SK-N-SH (cell line): ENCODE measurements at regions not wholly inside any gene's neighbourhood (a gene's known extent, or its start where the extent isn't known, plus 50 kb on each side); places are given as distances from the start of the nearest gene placed in this dataset.

Experiments used
- CTCF ChIA-PET: fragments of 300-600, 350-600 bp; formaldehyde crosslinking; extraction: SDS; loops from one replicate; lab custom pipeline; 2021; lab: Yijun Ruan, JAX
- POLR2A ChIA-PET: fragments of 350-600 bp; sonication (Branson Sonifier 250); formaldehyde crosslinking; extraction: SDS; loops from one replicate; lab custom pipeline; 2020; ENCODE audit warnings: antibody characterized with exemption, inconsistent platforms; lab: Yijun Ruan, JAX
- DNase-seq: peaks from one replicate; pipeline ENCODE4 v3.0.0; 2012
- H2AFZ ChIP-seq: fragments of 200-600 bp; sonication (generic); 2 replicates; pipeline ENCODE4 v1.8.1; 2016; ENCODE audit warnings: antibody characterized with exemption, mild to moderate bottlenecking, low read depth
- H3F3A ChIP-seq: fragments of 200-600 bp; sonication (generic); replicated peaks from 2 replicates; pipeline ENCODE3; 2016; ENCODE audit warnings: antibody characterized with exemption, mild to moderate bottlenecking; ENCODE audit not compliant: insufficient read depth
- H3K27ac ChIP-seq, 2 experiments: fragments of 200-500 bp in 1 of 2; fragments of 200-600 bp in 1 of 2; sonication (Bioruptor generic) in 1 of 2; sonication (generic), shearing (Covaris generic) in 1 of 2; 2 replicates each; pipeline versions ENCODE4 v1.5.1 to v1.6.1; 2014 to 2016; ENCODE audit warnings: low read depth in 2 of 2, inconsistent platforms in 1 of 2, low read length in 1 of 2, mild to moderate bottlenecking in 1 of 2, mixed read lengths in 1 of 2
- H3K27me3 ChIP-seq: fragments of 200-600 bp; sonication (generic), shearing (Covaris generic); 2 replicates; pipeline ENCODE4 v1.6.1; 2016; ENCODE audit warnings: mixed run types; ENCODE audit not compliant: insufficient read depth
- H3K36me3 ChIP-seq, 2 experiments: fragments of 200-500 bp in 1 of 2; fragments of 200-600 bp in 1 of 2; sonication (Bioruptor generic) in 1 of 2; sonication (generic) in 1 of 2; replicated peaks in 1 of 2; 2 replicates each; pipeline versions ENCODE3 to v1.5.1; 2014 to 2016; ENCODE audit warnings: low read length in 1 of 2, mild to moderate bottlenecking in 1 of 2; ENCODE audit not compliant: insufficient read depth in 2 of 2, control insufficient read depth in 1 of 2
- H3K4me1 ChIP-seq, 2 experiments: fragments of 200-500 bp in 1 of 2; fragments of 200-600 bp in 1 of 2; sonication (Bioruptor generic) in 1 of 2; sonication (generic), shearing (Covaris generic) in 1 of 2; 2 replicates each; pipeline versions ENCODE4 v1.5.1 to v1.6.1; 2014 to 2016; ENCODE audit warnings: low read depth in 1 of 2, low read length in 1 of 2, mixed run types in 1 of 2; ENCODE audit not compliant: insufficient read depth in 2 of 2, control insufficient read depth in 1 of 2
- H3K4me2 ChIP-seq: fragments of 200-600 bp; sonication (generic), shearing (Covaris generic); 2 replicates; pipeline ENCODE4 v1.6.1; 2017; ENCODE audit warnings: mixed run types
- H3K4me3 ChIP-seq, 2 experiments: fragments of 200-500 bp in 1 of 2; fragments of 200-600 bp in 1 of 2; sonication (Bioruptor generic) in 1 of 2; sonication (generic), shearing (Covaris generic) in 1 of 2; 2 replicates each; pipeline versions ENCODE4 v1.5.1 to v1.8.1; 2014 to 2016; ENCODE audit warnings: low read depth in 2 of 2, inconsistent platforms in 1 of 2, low read length in 1 of 2, mild to moderate bottlenecking in 1 of 2, mixed read lengths in 1 of 2, moderate library complexity in 1 of 2
- H3K79me2 ChIP-seq: fragments of 200-600 bp; sonication (generic); 2 replicates; pipeline ENCODE4 v1.8.1; 2017; ENCODE audit warnings: mild to moderate bottlenecking; ENCODE audit not compliant: insufficient read depth
- H3K9ac ChIP-seq: fragments of 200-600 bp; sonication (generic); 2 replicates; pipeline ENCODE4 v1.6.1; 2017; ENCODE audit warnings: mixed run types
- H3K9me2 ChIP-seq: fragments of 200-600 bp; sonication (generic); 2 replicates; pipeline ENCODE4 v1.6.1; 2017; ENCODE audit warnings: mixed run types
- H3K9me3 ChIP-seq: fragments of 200-600 bp; sonication (generic); 2 replicates; pipeline ENCODE4 v1.6.1; 2017; ENCODE audit warnings: mixed run types, mild to moderate bottlenecking, moderate library complexity
- H4K20me1 ChIP-seq: fragments of 200-600 bp; sonication (generic); 2 replicates; pipeline ENCODE4 v1.6.1; 2017; ENCODE audit warnings: mild to moderate bottlenecking, mixed run types; ENCODE audit not compliant: insufficient read depth
- CHD2 ChIP-seq: fragments of 150-350 bp; IDR thresholded peaks from 2 replicates; pipeline ENCODE4 v1.6.1; 2018; ENCODE audit warnings: low read length; ENCODE audit not compliant: partially characterized antibody
- EP300 ChIP-seq, 2 experiments: IDR thresholded peaks; 2 replicates each; pipeline versions ENCODE4 v1.4.0 to v1.6.1; 2012; ENCODE audit warnings: borderline replicate concordance in 1 of 2, low read depth in 1 of 2, low read length in 1 of 2
- FOXJ3 ChIP-seq: sonication (generic); formaldehyde crosslinking; IDR thresholded peaks from 2 replicates; pipeline ENCODE4 v1.5.1; 2020; ENCODE audit warnings: mild to moderate bottlenecking, missing genetic modification reagents
- FOXM1 ChIP-seq: IDR thresholded peaks from 2 replicates; pipeline ENCODE4 v1.4.0; 2012; ENCODE audit warnings: low read depth, mild to moderate bottlenecking
- GATA2 ChIP-seq: sonication (generic); formaldehyde crosslinking; IDR thresholded peaks from 2 replicates; pipeline ENCODE4 v1.5.0; 2020; ENCODE audit warnings: mild to moderate bottlenecking, missing genetic modification reagents
- JUND ChIP-seq: IDR thresholded peaks from 2 replicates; pipeline ENCODE4 v1.4.0; 2012
- MEF2A ChIP-seq: IDR thresholded peaks from 2 replicates; pipeline ENCODE4 v1.4.0; 2012; ENCODE audit warnings: low read depth, borderline replicate concordance
- MXI1 ChIP-seq: IDR thresholded peaks from 2 replicates; pipeline ENCODE4 v1.6.1; 2012; ENCODE audit warnings: mild to moderate bottlenecking, low read depth, low read length, improper control_type of control experiment
- POLR2AphosphoS5 ChIP-seq: IDR thresholded peaks from 2 replicates; pipeline ENCODE4 v1.6.1; 2012; ENCODE audit warnings: low read depth, low read length
- RAD21 ChIP-seq: IDR thresholded peaks from 2 replicates; pipeline ENCODE4 v1.6.1; 2012; ENCODE audit warnings: mild to moderate bottlenecking, low read length
- RCOR1 ChIP-seq: fragments of 150-350 bp; IDR thresholded peaks from 2 replicates; pipeline ENCODE4 v1.6.1; 2017; ENCODE audit warnings: antibody characterized with exemption, low read length
- RFX5 ChIP-seq: IDR thresholded peaks from 2 replicates; pipeline ENCODE4 v1.6.1; 2012; ENCODE audit warnings: mild to moderate bottlenecking, improper control_type of control experiment, low read length
- RXRA ChIP-seq: IDR thresholded peaks from 2 replicates; pipeline ENCODE4 v1.4.0; 2012; ENCODE audit warnings: low read depth, mild to moderate bottlenecking, borderline replicate concordance
- SIN3A ChIP-seq: IDR thresholded peaks from 2 replicates; pipeline ENCODE4 v1.6.1; 2012; ENCODE audit warnings: low read depth, mild to moderate bottlenecking, low read length, moderate library complexity, borderline replicate concordance
- TAF1 ChIP-seq: IDR thresholded peaks from 2 replicates; pipeline ENCODE4 v1.6.1; 2012; ENCODE audit warnings: low read depth, mild to moderate bottlenecking, low read length, moderate library complexity, borderline replicate concordance
- TEAD4 ChIP-seq: IDR thresholded peaks from 2 replicates; pipeline ENCODE4 v1.4.0; 2012; ENCODE audit warnings: mild to moderate bottlenecking, borderline replicate concordance; ENCODE audit not compliant: insufficient read depth
- YY1 ChIP-seq: IDR thresholded peaks from 2 replicates; pipeline ENCODE4 v1.4.0; 2012; ENCODE audit warnings: low read depth, mild to moderate bottlenecking
- WGBS: methylation state at CpG from one replicate; pipeline ENCODE4 v1.1.6; 2017; ENCODE audit warnings: low lambda C conversion rate; 5-methylcytosine and 5-hydroxymethylcytosine counted together
- TF ChIP-seq, protein P1 (sequence below): fragments of 200-600 bp; sonication (generic); IDR thresholded peaks from 2 replicates; pipeline ENCODE4 v1.6.1; 2017; ENCODE audit warnings: antibody characterized with exemption, mild to moderate bottlenecking, moderate library complexity
- TF ChIP-seq, protein P2 (sequence below): IDR thresholded peaks from 2 replicates; pipeline ENCODE4 v1.4.0; 2012; ENCODE audit warnings: low read depth, borderline replicate concordance
- TF ChIP-seq, protein P3 (sequence below): IDR thresholded peaks from 2 replicates; pipeline ENCODE4 v1.6.1; 2012; ENCODE audit warnings: mild to moderate bottlenecking, low read depth, low read length, moderate library complexity
- TF ChIP-seq, protein P4 (sequence below): fragments of 150-350 bp; IDR thresholded peaks from 2 replicates; pipeline ENCODE4 v1.6.1; 2017; ENCODE audit warnings: antibody characterized with exemption, low read length, low read depth, borderline replicate concordance
- TF ChIP-seq, protein P5 (sequence below): fragments of 150-350 bp; IDR thresholded peaks from 2 replicates; pipeline ENCODE4 v1.6.1; 2016; ENCODE audit warnings: mild to moderate bottlenecking, low read depth, low read length

DNA sequence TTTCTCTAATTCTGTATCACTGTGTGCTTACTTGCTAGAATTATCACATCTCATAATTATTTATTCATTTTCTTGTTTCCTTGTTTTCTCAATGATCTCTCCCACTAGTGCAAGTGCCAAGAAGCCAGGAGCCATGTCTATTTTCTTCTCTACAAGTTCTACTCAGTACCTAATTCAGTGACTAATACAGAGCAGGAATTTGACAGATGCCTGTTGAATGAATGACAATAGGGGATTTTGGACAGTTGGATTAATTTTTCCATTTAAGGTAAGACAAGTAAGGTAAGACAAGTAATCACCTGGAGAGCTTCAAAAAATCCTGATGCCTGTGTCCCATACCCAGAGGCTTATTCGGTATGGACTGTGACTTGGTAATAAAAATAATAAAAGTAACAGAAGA, 81.0 kb downstream of the EDN1 start (continued):
- TF ChIP-seq, protein P1, sequence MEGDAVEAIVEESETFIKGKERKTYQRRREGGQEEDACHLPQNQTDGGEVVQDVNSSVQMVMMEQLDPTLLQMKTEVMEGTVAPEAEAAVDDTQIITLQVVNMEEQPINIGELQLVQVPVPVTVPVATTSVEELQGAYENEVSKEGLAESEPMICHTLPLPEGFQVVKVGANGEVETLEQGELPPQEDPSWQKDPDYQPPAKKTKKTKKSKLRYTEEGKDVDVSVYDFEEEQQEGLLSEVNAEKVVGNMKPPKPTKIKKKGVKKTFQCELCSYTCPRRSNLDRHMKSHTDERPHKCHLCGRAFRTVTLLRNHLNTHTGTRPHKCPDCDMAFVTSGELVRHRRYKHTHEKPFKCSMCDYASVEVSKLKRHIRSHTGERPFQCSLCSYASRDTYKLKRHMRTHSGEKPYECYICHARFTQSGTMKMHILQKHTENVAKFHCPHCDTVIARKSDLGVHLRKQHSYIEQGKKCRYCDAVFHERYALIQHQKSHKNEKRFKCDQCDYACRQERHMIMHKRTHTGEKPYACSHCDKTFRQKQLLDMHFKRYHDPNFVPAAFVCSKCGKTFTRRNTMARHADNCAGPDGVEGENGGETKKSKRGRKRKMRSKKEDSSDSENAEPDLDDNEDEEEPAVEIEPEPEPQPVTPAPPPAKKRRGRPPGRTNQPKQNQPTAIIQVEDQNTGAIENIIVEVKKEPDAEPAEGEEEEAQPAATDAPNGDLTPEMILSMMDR: no peak
- TF ChIP-seq, protein P2, sequence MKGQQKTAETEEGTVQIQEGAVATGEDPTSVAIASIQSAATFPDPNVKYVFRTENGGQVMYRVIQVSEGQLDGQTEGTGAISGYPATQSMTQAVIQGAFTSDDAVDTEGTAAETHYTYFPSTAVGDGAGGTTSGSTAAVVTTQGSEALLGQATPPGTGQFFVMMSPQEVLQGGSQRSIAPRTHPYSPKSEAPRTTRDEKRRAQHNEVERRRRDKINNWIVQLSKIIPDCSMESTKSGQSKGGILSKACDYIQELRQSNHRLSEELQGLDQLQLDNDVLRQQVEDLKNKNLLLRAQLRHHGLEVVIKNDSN: no peak
- no peak for TF ChIP-seq FOXM1
- TF ChIP-seq, all 33 proteins: peak for 0

DNA sequence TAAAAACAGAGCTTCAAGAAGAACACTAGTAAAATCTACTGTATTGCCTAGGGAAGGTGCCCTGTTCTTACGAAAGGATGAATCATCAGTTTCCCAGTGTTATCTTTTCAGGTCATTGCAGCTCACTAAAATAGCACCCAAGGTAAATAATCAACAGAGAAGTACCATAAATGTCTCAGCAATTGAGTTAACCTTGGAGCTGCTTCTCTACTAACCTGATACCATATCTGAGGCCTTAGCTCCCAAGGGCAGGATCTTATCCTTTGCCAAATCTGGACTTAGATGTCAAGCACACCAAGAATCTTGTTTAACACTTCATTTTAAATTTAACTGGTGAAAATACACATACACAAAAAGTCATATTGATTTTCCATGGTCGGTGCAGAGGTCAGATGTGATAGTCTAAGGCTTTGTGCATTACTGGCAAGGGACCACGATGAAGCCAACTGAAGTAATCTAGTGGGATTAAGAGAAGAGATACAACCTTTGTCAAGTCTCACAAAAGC, 81.5 kb downstream of the EDN1 start:
- Histone ChIP-seq H3K79me2 (no peaks in the 10 kb centered on the region), H4K20me1 (no peaks in the 10 kb centered on the region), H2AFZ (no peak overlapping the region), H3K9ac (no peak overlapping the region), H3K4me3 (no peak overlapping the region), H3K27me3 (no peaks in the 10 kb centered on the region), H3K27ac (no peak overlapping the region), H3K9me3 (no peaks in the 10 kb centered on the region), H3K4me1 (no peaks in the 10 kb centered on the region), H3K4me2 (no peak overlapping the region), H3K36me3 (no peaks in the 10 kb centered on the region), H3K9me2 (no peaks in the 10 kb centered on the region), H3F3A (no peaks in the 10 kb centered on the region)
- ChIA-PET POLR2A (no interaction called here), CTCF (interaction anchor here (1.1 kb wide), 1 partner anchor 23 kb away, joined by 3 read pairs; no protein-coding TSS in a partner anchor)
- DNase-seq: no peak
- TF ChIP-seq, protein P3, sequence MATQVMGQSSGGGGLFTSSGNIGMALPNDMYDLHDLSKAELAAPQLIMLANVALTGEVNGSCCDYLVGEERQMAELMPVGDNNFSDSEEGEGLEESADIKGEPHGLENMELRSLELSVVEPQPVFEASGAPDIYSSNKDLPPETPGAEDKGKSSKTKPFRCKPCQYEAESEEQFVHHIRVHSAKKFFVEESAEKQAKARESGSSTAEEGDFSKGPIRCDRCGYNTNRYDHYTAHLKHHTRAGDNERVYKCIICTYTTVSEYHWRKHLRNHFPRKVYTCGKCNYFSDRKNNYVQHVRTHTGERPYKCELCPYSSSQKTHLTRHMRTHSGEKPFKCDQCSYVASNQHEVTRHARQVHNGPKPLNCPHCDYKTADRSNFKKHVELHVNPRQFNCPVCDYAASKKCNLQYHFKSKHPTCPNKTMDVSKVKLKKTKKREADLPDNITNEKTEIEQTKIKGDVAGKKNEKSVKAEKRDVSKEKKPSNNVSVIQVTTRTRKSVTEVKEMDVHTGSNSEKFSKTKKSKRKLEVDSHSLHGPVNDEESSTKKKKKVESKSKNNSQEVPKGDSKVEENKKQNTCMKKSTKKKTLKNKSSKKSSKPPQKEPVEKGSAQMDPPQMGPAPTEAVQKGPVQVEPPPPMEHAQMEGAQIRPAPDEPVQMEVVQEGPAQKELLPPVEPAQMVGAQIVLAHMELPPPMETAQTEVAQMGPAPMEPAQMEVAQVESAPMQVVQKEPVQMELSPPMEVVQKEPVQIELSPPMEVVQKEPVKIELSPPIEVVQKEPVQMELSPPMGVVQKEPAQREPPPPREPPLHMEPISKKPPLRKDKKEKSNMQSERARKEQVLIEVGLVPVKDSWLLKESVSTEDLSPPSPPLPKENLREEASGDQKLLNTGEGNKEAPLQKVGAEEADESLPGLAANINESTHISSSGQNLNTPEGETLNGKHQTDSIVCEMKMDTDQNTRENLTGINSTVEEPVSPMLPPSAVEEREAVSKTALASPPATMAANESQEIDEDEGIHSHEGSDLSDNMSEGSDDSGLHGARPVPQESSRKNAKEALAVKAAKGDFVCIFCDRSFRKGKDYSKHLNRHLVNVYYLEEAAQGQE: no peak
- TF ChIP-seq JUND (no peak), SIN3A (no peak), FOXM1 (no peak), CHD2 (no peak), POLR2AphosphoS5 (no peak), EP300 (IDR thresholded peaks at IDR 0.05; ENCODE audit: borderline replicate concordance in 1 of 2, low read depth in 1 of 2, low read length in 1 of 2) (no peak), RCOR1 (no peak), YY1 (no peak), TAF1 (no peak), TEAD4 (no peak), RAD21 (no peak), MXI1 (no peak), RFX5 (no peak), RXRA (no peak), FOXJ3 (no peak), GATA2 (CRISPR knock-in tag) (no peak), MEF2A (no peak)
- TF ChIP-seq, protein P4, sequence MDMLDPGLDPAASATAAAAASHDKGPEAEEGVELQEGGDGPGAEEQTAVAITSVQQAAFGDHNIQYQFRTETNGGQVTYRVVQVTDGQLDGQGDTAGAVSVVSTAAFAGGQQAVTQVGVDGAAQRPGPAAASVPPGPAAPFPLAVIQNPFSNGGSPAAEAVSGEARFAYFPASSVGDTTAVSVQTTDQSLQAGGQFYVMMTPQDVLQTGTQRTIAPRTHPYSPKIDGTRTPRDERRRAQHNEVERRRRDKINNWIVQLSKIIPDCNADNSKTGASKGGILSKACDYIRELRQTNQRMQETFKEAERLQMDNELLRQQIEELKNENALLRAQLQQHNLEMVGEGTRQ: no peak
- TF ChIP-seq, protein P5, sequence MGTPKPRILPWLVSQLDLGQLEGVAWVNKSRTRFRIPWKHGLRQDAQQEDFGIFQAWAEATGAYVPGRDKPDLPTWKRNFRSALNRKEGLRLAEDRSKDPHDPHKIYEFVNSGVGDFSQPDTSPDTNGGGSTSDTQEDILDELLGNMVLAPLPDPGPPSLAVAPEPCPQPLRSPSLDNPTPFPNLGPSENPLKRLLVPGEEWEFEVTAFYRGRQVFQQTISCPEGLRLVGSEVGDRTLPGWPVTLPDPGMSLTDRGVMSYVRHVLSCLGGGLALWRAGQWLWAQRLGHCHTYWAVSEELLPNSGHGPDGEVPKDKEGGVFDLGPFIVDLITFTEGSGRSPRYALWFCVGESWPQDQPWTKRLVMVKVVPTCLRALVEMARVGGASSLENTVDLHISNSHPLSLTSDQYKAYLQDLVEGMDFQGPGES: no peak
- 41% methylated on average over 3 of the region's 3 CpGs for WGBS
